ENCODE measurements at regions not wholly inside any gene's neighbourhood (a gene's known extent, or its start where the extent isn't known, plus 50 kb on each side); places are given as distances from the start of the nearest gene placed in this dataset.

- no peaks in the 10 kb centered on the region for H3K9me3 ChIP-seq (ENCODE audit: insufficient read depth, low read length, severe bottlenecking)
- TF ChIP-seq EZH2 (IDR thresholded peaks at IDR 0.05; ENCODE audit: borderline replicate concordance, low read depth, low read length, severe bottlenecking) (no peak), CTCF (IDR thresholded peaks at IDR 0.05; ENCODE audit: borderline replicate concordance, extremely low read depth, low read length, poor library complexity, severe bottlenecking) (no peak)
- no peaks in the 10 kb centered on the region for H3K27me3 ChIP-seq (ENCODE audit: insufficient read depth, low read length, poor library complexity)
- no peak overlapping the region for H3K9ac ChIP-seq (ENCODE audit: low read depth, low read length)
- no peak overlapping the region for H3K4me3 ChIP-seq (ENCODE audit: low read depth in 1 of 2, low read length in 2 of 2)
- DNase-seq: no peak
- no peaks in the 10 kb centered on the region for H3K4me1 ChIP-seq (ENCODE audit: insufficient read depth, low read length)
- H3K79me2 ChIP-seq (ENCODE audit: insufficient read depth, low read length): no peaks in the 10 kb centered on the region
- no peaks in the 10 kb centered on the region for H3K36me3 ChIP-seq (ENCODE audit: insufficient read depth, low read length)
- H2AFZ ChIP-seq (ENCODE audit: low read depth, low read length): no peak overlapping the region
- H3K4me2 ChIP-seq (ENCODE audit: insufficient read depth, low read length): no peak overlapping the region
- no peak for ATAC-seq (ENCODE audit: insufficient read depth, low read depth)
- H4K20me1 ChIP-seq (ENCODE audit: insufficient read depth, low read length): no peaks in the 10 kb centered on the region
- no peak overlapping the region for H3K27ac ChIP-seq (ENCODE audit: low read length)
Observed at GRCh38 chr10:55668326-55668922, 692.6 kb downstream of the ZWINT start.

- H4K20me1 ChIP-seq (ENCODE audit: insufficient read depth, low read length): no peaks in the 10 kb centered on the region
- no peak for ATAC-seq (ENCODE audit: insufficient read depth, low read depth)
- no peak overlapping the region for H3K27ac ChIP-seq (ENCODE audit: low read length)
- no peak overlapping the region for H3K9ac ChIP-seq (ENCODE audit: low read depth, low read length)
- H3K79me2 ChIP-seq (ENCODE audit: insufficient read depth, low read length): no peaks in the 10 kb centered on the region
- no peaks in the 10 kb centered on the region for H3K36me3 ChIP-seq (ENCODE audit: insufficient read depth, low read length)
- H2AFZ ChIP-seq (ENCODE audit: low read depth, low read length): no peak overlapping the region
- no peaks in the 10 kb centered on the region for H3K4me1 ChIP-seq (ENCODE audit: insufficient read depth, low read length)
- H3K4me2 ChIP-seq (ENCODE audit: insufficient read depth, low read length): no peak overlapping the region
- no peaks in the 10 kb centered on the region for H3K27me3 ChIP-seq (ENCODE audit: insufficient read depth, low read length, poor library complexity)
- no peak for DNase-seq
- TF ChIP-seq CTCF (IDR thresholded peaks at IDR 0.05; ENCODE audit: borderline replicate concordance, extremely low read depth, low read length, poor library complexity, severe bottlenecking) (no peak), EZH2 (IDR thresholded peaks at IDR 0.05; ENCODE audit: borderline replicate concordance, low read depth, low read length, severe bottlenecking) (no peak)
- H3K9me3 ChIP-seq (ENCODE audit: insufficient read depth, low read length, severe bottlenecking): no peaks in the 10 kb centered on the region
- no peak overlapping the region for H3K4me3 ChIP-seq (ENCODE audit: low read depth in 1 of 2, low read length in 2 of 2)
Observed at GRCh38 chr10:55653531-55653930, 707.5 kb downstream of the ZWINT start.

- H3K27me3 ChIP-seq (ENCODE audit: insufficient read depth, low read length, poor library complexity): no peaks in the 10 kb centered on the region
- H3K4me1 ChIP-seq (ENCODE audit: insufficient read depth, low read length): no peaks in the 10 kb centered on the region
- DNase-seq (no peak), ATAC-seq (ENCODE audit: insufficient read depth, low read depth) (no peak)
- H4K20me1 ChIP-seq (ENCODE audit: insufficient read depth, low read length): no peaks in the 10 kb centered on the region
- no peak overlapping the region for H3K27ac ChIP-seq (ENCODE audit: low read length)
- TF ChIP-seq EZH2 (IDR thresholded peaks at IDR 0.05; ENCODE audit: borderline replicate concordance, low read depth, low read length, severe bottlenecking): no peak
- H2AFZ ChIP-seq (ENCODE audit: low read depth, low read length): no peak overlapping the region
- no peaks in the 10 kb centered on the region for H3K36me3 ChIP-seq (ENCODE audit: insufficient read depth, low read length)
- H3K9me3 ChIP-seq (ENCODE audit: insufficient read depth, low read length, severe bottlenecking): no peaks in the 10 kb centered on the region
- H3K9ac ChIP-seq (ENCODE audit: low read depth, low read length): no peak overlapping the region
- H3K4me3 ChIP-seq (ENCODE audit: low read depth in 1 of 2, low read length in 2 of 2): no peak overlapping the region
- no peaks in the 10 kb centered on the region for H3K79me2 ChIP-seq (ENCODE audit: insufficient read depth, low read length)
- no peak overlapping the region for H3K4me2 ChIP-seq (ENCODE audit: insufficient read depth, low read length)
Observed at GRCh38 chr10:55641601-55642000, 719.5 kb downstream of the ZWINT start.

- Histone ChIP-seq H2AFZ (ENCODE audit: low read depth, low read length) (no peak overlapping the region), H3K4me1 (ENCODE audit: insufficient read depth, low read length) (no peaks in the 10 kb centered on the region), H3K4me2 (ENCODE audit: insufficient read depth, low read length) (no peak overlapping the region), H3K79me2 (ENCODE audit: insufficient read depth, low read length) (no peaks in the 10 kb centered on the region), H3K9me3 (ENCODE audit: insufficient read depth, low read length, severe bottlenecking) (peaks cover 5% of the 10 kb centered on the region), H3K36me3 (ENCODE audit: insufficient read depth, low read length) (no peaks in the 10 kb centered on the region), H3K4me3 (ENCODE audit: low read depth in 1 of 2, low read length in 2 of 2) (no peak overlapping the region), H3K27ac (ENCODE audit: low read length) (no peak overlapping the region), H3K9ac (ENCODE audit: low read depth, low read length) (no peak overlapping the region), H3K27me3 (ENCODE audit: insufficient read depth, low read length, poor library complexity) (no peaks in the 10 kb centered on the region), H4K20me1 (ENCODE audit: insufficient read depth, low read length) (no peaks in the 10 kb centered on the region)
- no peak for ATAC-seq (ENCODE audit: insufficient read depth, low read depth)
- TF ChIP-seq EZH2 (IDR thresholded peaks at IDR 0.05; ENCODE audit: borderline replicate concordance, low read depth, low read length, severe bottlenecking): no peak
- no peak for TF ChIP-seq CTCF (IDR thresholded peaks at IDR 0.05; ENCODE audit: borderline replicate concordance, extremely low read depth, low read length, poor library complexity, severe bottlenecking)
- no peak for DNase-seq
Observed at GRCh38 chr10:55631071-55631654, 729.9 kb downstream of the ZWINT start.

All from DND-41 (cell line).